ENCODE measurements at regions not wholly inside any gene's neighbourhood (a gene's known extent, or its start where the extent isn't known, plus 50 kb on each side); places are given as distances from the start of the nearest gene placed in this dataset.

DNA sequence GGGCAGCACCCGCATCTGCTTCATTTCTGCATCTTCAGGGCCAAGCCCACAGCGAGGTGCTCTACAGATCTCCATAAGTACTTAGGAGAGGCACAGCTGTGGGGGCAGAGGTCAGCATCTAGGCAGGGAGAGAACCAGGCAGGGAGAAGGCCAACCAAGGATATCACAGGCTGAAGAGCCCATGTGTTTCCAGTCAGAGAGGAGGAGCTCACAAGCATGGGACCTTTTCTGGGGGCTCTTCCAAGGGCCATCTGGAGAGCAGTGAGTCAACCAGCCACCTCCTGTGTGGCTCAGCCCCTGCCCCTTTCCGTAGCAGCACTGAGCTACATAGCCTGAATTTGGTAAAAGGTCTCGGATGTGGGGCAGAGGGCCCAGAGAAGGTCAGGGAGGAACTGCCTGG is 78.5 kb downstream of the ARL6IP4 start:
- no peaks in the 10 kb centered on the region for H3K36me3 Mint-ChIP-seq (ENCODE audit: low read depth)
- Histone ChIP-seq H3K36me3 (ENCODE audit: insufficient read depth) (no peaks in the 10 kb centered on the region), H3K79me2 (replicated peaks; ENCODE audit: insufficient read depth) (no peaks in the 10 kb centered on the region), H3K27me3 (ENCODE audit: insufficient read depth) (no peaks in the 10 kb centered on the region), H3K4me2 (no peak overlapping the region), H2AFZ (no peak overlapping the region), H3K9me2 (ENCODE audit: insufficient read depth) (0 out of 2 replicates have a peak, but pooled peaks cover 2% of the 10 kb centered on the region), H3F3A (replicated peaks; ENCODE audit: low read depth) (no peaks in the 10 kb centered on the region), H3K4me1 (ENCODE audit: insufficient read depth) (no peaks in the 10 kb centered on the region), H4K20me1 (replicated peaks; ENCODE audit: insufficient read depth) (no peaks in the 10 kb centered on the region), H3K27ac (ENCODE audit: low read depth) (no peak overlapping the region), H3K4me3 (no peak overlapping the region)
- no peak for ATAC-seq
- H3K4me3 Mint-ChIP-seq, result no peak overlapping the region
- peaks cover 6% of the 10 kb centered on the region for H3K27me3 Mint-ChIP-seq (ENCODE audit: insufficient read depth, low read depth, poor library complexity)
- no peak for DNase-seq (ENCODE audit: low spot score)
- TF ChIP-seq, protein P1, sequence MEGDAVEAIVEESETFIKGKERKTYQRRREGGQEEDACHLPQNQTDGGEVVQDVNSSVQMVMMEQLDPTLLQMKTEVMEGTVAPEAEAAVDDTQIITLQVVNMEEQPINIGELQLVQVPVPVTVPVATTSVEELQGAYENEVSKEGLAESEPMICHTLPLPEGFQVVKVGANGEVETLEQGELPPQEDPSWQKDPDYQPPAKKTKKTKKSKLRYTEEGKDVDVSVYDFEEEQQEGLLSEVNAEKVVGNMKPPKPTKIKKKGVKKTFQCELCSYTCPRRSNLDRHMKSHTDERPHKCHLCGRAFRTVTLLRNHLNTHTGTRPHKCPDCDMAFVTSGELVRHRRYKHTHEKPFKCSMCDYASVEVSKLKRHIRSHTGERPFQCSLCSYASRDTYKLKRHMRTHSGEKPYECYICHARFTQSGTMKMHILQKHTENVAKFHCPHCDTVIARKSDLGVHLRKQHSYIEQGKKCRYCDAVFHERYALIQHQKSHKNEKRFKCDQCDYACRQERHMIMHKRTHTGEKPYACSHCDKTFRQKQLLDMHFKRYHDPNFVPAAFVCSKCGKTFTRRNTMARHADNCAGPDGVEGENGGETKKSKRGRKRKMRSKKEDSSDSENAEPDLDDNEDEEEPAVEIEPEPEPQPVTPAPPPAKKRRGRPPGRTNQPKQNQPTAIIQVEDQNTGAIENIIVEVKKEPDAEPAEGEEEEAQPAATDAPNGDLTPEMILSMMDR (conservative IDR thresholded peaks at IDR 0.05; ENCODE audit: low read depth in 2 of 2), result no peak
- no peak for TF ChIP-seq JUNB (IDR thresholded peaks at IDR 0.05; ENCODE audit: unreplicated experiment)
- no peak for TF ChIP-seq POLR2AphosphoS5 (IDR thresholded peaks at IDR 0.05; ENCODE audit: low read depth)
- no peak for TF ChIP-seq ZNF114 (CRISPR knock-in tag; IDR thresholded peaks at IDR 0.05)
- TF ChIP-seq, protein P2, sequence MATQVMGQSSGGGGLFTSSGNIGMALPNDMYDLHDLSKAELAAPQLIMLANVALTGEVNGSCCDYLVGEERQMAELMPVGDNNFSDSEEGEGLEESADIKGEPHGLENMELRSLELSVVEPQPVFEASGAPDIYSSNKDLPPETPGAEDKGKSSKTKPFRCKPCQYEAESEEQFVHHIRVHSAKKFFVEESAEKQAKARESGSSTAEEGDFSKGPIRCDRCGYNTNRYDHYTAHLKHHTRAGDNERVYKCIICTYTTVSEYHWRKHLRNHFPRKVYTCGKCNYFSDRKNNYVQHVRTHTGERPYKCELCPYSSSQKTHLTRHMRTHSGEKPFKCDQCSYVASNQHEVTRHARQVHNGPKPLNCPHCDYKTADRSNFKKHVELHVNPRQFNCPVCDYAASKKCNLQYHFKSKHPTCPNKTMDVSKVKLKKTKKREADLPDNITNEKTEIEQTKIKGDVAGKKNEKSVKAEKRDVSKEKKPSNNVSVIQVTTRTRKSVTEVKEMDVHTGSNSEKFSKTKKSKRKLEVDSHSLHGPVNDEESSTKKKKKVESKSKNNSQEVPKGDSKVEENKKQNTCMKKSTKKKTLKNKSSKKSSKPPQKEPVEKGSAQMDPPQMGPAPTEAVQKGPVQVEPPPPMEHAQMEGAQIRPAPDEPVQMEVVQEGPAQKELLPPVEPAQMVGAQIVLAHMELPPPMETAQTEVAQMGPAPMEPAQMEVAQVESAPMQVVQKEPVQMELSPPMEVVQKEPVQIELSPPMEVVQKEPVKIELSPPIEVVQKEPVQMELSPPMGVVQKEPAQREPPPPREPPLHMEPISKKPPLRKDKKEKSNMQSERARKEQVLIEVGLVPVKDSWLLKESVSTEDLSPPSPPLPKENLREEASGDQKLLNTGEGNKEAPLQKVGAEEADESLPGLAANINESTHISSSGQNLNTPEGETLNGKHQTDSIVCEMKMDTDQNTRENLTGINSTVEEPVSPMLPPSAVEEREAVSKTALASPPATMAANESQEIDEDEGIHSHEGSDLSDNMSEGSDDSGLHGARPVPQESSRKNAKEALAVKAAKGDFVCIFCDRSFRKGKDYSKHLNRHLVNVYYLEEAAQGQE (IDR thresholded peaks at IDR 0.05; ENCODE audit: unreplicated experiment), result no peak
- no peak for TF ChIP-seq EZH2 (IDR thresholded peaks at IDR 0.05; ENCODE audit: low read depth, unreplicated experiment)
- TF ChIP-seq, protein P3, sequence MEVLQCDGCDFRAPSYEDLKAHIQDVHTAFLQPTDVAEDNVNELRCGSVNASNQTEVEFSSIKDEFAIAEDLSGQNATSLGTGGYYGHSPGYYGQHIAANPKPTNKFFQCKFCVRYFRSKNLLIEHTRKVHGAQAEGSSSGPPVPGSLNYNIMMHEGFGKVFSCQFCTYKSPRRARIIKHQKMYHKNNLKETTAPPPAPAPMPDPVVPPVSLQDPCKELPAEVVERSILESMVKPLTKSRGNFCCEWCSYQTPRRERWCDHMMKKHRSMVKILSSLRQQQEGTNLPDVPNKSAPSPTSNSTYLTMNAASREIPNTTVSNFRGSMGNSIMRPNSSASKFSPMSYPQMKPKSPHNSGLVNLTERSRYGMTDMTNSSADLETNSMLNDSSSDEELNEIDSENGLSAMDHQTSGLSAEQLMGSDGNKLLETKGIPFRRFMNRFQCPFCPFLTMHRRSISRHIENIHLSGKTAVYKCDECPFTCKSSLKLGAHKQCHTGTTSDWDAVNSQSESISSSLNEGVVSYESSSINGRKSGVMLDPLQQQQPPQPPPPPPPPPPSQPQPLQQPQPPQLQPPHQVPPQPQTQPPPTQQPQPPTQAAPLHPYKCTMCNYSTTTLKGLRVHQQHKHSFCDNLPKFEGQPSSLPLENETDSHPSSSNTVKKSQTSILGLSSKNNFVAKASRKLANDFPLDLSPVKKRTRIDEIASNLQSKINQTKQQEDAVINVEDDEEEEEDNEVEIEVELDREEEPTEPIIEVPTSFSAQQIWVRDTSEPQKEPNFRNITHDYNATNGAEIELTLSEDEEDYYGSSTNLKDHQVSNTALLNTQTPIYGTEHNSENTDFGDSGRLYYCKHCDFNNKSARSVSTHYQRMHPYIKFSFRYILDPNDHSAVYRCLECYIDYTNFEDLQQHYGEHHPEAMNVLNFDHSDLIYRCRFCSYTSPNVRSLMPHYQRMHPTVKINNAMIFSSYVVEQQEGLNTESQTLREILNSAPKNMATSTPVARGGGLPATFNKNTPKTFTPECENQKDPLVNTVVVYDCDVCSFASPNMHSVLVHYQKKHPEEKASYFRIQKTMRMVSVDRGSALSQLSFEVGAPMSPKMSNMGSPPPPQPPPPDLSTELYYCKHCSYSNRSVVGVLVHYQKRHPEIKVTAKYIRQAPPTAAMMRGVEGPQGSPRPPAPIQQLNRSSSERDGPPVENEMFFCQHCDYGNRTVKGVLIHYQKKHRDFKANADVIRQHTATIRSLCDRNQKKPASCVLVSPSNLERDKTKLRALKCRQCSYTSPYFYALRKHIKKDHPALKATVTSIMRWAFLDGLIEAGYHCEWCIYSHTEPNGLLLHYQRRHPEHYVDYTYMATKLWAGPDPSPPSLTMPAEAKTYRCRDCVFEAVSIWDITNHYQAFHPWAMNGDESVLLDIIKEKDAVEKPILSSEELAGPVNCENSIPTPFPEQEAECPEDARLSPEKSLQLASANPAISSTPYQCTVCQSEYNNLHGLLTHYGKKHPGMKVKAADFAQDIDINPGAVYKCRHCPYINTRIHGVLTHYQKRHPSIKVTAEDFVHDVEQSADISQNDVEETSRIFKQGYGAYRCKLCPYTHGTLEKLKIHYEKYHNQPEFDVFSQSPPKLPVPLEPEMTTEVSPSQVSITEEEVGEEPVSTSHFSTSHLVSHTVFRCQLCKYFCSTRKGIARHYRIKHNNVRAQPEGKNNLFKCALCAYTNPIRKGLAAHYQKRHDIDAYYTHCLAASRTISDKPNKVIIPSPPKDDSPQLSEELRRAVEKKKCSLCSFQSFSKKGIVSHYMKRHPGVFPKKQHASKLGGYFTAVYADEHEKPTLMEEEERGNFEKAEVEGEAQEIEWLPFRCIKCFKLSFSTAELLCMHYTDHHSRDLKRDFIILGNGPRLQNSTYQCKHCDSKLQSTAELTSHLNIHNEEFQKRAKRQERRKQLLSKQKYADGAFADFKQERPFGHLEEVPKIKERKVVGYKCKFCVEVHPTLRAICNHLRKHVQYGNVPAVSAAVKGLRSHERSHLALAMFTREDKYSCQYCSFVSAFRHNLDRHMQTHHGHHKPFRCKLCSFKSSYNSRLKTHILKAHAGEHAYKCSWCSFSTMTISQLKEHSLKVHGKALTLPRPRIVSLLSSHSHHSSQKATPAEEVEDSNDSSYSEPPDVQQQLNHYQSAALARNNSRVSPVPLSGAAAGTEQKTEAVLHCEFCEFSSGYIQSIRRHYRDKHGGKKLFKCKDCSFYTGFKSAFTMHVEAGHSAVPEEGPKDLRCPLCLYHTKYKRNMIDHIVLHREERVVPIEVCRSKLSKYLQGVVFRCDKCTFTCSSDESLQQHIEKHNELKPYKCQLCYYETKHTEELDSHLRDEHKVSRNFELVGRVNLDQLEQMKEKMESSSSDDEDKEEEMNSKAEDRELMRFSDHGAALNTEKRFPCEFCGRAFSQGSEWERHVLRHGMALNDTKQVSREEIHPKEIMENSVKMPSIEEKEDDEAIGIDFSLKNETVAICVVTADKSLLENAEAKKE (CRISPR knock-in tag; IDR thresholded peaks at IDR 0.05), result no peak
- TF ChIP-seq STAT1 (IDR thresholded peaks at IDR 0.05; ENCODE audit: unreplicated experiment), result no peak
- TF ChIP-seq EZH2phosphoT487 (IDR thresholded peaks at IDR 0.05; ENCODE audit: unreplicated experiment), result no peak
- TF ChIP-seq CREB1 (CRISPR knock-in tag; IDR thresholded peaks at IDR 0.05; ENCODE audit: low read depth), result no peak
- TF ChIP-seq, protein P4, sequence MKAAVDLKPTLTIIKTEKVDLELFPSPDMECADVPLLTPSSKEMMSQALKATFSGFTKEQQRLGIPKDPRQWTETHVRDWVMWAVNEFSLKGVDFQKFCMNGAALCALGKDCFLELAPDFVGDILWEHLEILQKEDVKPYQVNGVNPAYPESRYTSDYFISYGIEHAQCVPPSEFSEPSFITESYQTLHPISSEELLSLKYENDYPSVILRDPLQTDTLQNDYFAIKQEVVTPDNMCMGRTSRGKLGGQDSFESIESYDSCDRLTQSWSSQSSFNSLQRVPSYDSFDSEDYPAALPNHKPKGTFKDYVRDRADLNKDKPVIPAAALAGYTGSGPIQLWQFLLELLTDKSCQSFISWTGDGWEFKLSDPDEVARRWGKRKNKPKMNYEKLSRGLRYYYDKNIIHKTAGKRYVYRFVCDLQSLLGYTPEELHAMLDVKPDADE (IDR thresholded peaks at IDR 0.05), result no peak
- no peak for TF ChIP-seq ZNF331 (CRISPR knock-in tag; IDR thresholded peaks at IDR 0.05; ENCODE audit: low read depth)
- TF ChIP-seq NANOG (IDR thresholded peaks at IDR 0.05; ENCODE audit: borderline replicate concordance), result no peak
- H3K4me1 Mint-ChIP-seq, result no peaks in the 10 kb centered on the region
- H3K27ac Mint-ChIP-seq, result no peak overlapping the region
- no peaks in the 10 kb centered on the region for H3K9me3 Mint-ChIP-seq
